Natural killer cell (primary cell): ENCODE measurements at regions not wholly inside any gene's neighbourhood (a gene's known extent, or its start where the extent isn't known, plus 50 kb on each side); places are given as distances from the start of the nearest gene placed in this dataset.

Source experiments
- ATAC-seq, 3 donors: fragments of 150-1000 bp in 2 of 3; fragments of 200-7000 bp in 1 of 3; cut with Tn5 transposase; 1 replicate in 1 of 3; 2 replicates in 2 of 3; pipeline ENCODE4 v1.10.0; 2021; ENCODE audit warnings: mild to moderate bottlenecking in 2 of 3, moderate library complexity in 2 of 3
- DNase-seq, 2 donors: peaks; one replicate each; pipeline versions ENCODE4 v3.0.0 to v3.0.0-alpha.2; 2013 to 2021; ENCODE audit warnings: mixed read lengths in 1 of 2
- H3K27ac ChIP-seq: one replicate; pipeline ENCODE4 v1.5.1; 2013; ENCODE audit warnings: mild to moderate bottlenecking, low read length
- H3K27me3 ChIP-seq: one replicate; pipeline ENCODE4 v1.6.1; 2013; ENCODE audit warnings: low read length; ENCODE audit not compliant: control insufficient read depth, insufficient read depth
- H3K36me3 ChIP-seq: one replicate; pipeline ENCODE4 v1.6.1; 2013; ENCODE audit warnings: low read length; ENCODE audit not compliant: control insufficient read depth, insufficient read depth
- H3K4me1 ChIP-seq: one replicate; pipeline ENCODE4 v1.6.1; 2013; ENCODE audit warnings: low read length; ENCODE audit not compliant: control insufficient read depth, insufficient read depth
- H3K4me3 ChIP-seq: one replicate; pipeline ENCODE4 v1.5.1; 2013; ENCODE audit warnings: low read length
- H3K9me3 ChIP-seq: one replicate; pipeline ENCODE4 v1.6.1; 2013; ENCODE audit warnings: low read length; ENCODE audit not compliant: control insufficient read depth, insufficient read depth
- H3K27ac Mint-ChIP-seq, 2 donors: one replicate each; pipeline ENCODE4 v1.8.0; 2022; ENCODE audit warnings: mild to moderate bottlenecking in 2 of 2, mixed read lengths in 2 of 2, moderate library complexity in 1 of 2
- H3K27me3 Mint-ChIP-seq, 2 donors: one replicate each; pipeline ENCODE4 v1.8.0; 2022; ENCODE audit warnings: low read depth in 2 of 2, mixed read lengths in 2 of 2
- H3K36me3 Mint-ChIP-seq: one replicate; pipeline ENCODE4 v1.8.0; 2022; ENCODE audit warnings: mixed read lengths
- H3K4me1 Mint-ChIP-seq, 2 donors: one replicate each; pipeline ENCODE4 v1.8.0; 2022; ENCODE audit warnings: mixed read lengths in 2 of 2
- H3K4me3 Mint-ChIP-seq: one replicate; pipeline ENCODE4 v1.8.0; 2022; ENCODE audit warnings: mild to moderate bottlenecking, moderate library complexity, mixed read lengths
- H3K9me3 Mint-ChIP-seq, 2 donors: one replicate each; pipeline ENCODE4 v1.8.0; 2022; ENCODE audit warnings: mixed read lengths in 2 of 2
- CTCF ChIP-seq: fragments of 200-600 bp; IDR thresholded peaks from one replicate; pipeline ENCODE4 v1.8.0; 2022; ENCODE audit warnings: antibody characterized with exemption
- WGBS: methylation state at CpG from one replicate; pipeline ENCODE4 v1.1.7; 2013; ENCODE audit warnings: missing lambda C conversion rate; ENCODE audit not compliant: insufficient coverage; 5-methylcytosine and 5-hydroxymethylcytosine counted together
- intact Hi-C: fragments of 100-400 bp; cut with micrococcal nuclease; formaldehyde crosslinking; loops from one replicate; pipeline ENCODE4 v1.14.2; 2022

DNA sequence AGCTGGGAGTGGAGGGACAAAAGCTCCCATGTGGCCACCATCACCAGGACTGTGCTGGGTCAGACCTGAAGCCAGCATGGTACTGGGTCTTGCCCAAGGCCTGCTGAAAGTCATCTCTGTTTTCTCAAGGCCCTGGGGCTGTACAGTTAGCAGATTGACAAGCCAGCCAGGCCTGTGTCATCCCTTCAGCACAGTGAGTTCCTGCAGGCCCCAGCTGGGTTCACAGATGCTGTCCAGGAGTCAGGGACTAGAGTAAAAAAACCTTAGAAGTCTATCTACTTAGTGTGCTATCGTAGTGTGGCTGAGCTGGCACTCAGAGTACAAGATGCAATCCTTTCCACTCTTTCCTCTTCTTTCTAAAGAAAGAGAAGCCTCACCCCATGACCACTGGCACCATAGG, 246.0 kb upstream of the NAALADL2 start:
- intact Hi-C loops, result no loop called here
- TF ChIP-seq CTCF, result no peak
- H3K4me1 ChIP-seq, result no peaks in the 10 kb centered on the region
- no peak overlapping the region for H3K4me3 Mint-ChIP-seq
- H3K4me3 ChIP-seq, result no peak overlapping the region
- H3K9me3 ChIP-seq, result no peaks in the 10 kb centered on the region
- H3K27ac ChIP-seq, result no peak overlapping the region
- H3K27me3 ChIP-seq, result no peaks in the 10 kb centered on the region
- no peaks in the 10 kb centered on the region for H3K27me3 Mint-ChIP-seq
- H3K36me3 Mint-ChIP-seq, result no peaks in the 10 kb centered on the region
- no peaks in the 10 kb centered on the region for H3K9me3 Mint-ChIP-seq
- H3K4me1 Mint-ChIP-seq, result no peaks in the 10 kb centered on the region
- 83% methylated on average over 1 of the region's 1 CpG for WGBS
- H3K36me3 ChIP-seq, result no peaks in the 10 kb centered on the region
- ATAC-seq (no peak), DNase-seq (no peak)
- no peak overlapping the region for H3K27ac Mint-ChIP-seq

- no peaks in the 10 kb centered on the region for H3K36me3 ChIP-seq
- no peak overlapping the region for H3K27ac ChIP-seq
- no peaks in the 10 kb centered on the region for H3K9me3 ChIP-seq
- H3K27ac Mint-ChIP-seq, result no peak overlapping the region
- no peak for TF ChIP-seq CTCF
- ATAC-seq (no peak), DNase-seq (no peak)
- 75% methylated on average over 1 of the region's 2 CpGs for WGBS
- H3K27me3 Mint-ChIP-seq, result no peaks in the 10 kb centered on the region
- H3K27me3 ChIP-seq, result no peaks in the 10 kb centered on the region
- H3K36me3 Mint-ChIP-seq, result no peaks in the 10 kb centered on the region
- peaks cover 1% of the 10 kb centered on the region in 2 donors for H3K4me1 Mint-ChIP-seq
- intact Hi-C loops, result no loop called here
- H3K4me3 Mint-ChIP-seq, result no peak overlapping the region
- no peaks in the 10 kb centered on the region for H3K4me1 ChIP-seq
- H3K4me3 ChIP-seq, result no peak overlapping the region
- H3K9me3 Mint-ChIP-seq, result no peaks in the 10 kb centered on the region
Measured at GRCh38 chr3:174614036-174614435, 245.1 kb upstream of the NAALADL2 start.

DNA sequence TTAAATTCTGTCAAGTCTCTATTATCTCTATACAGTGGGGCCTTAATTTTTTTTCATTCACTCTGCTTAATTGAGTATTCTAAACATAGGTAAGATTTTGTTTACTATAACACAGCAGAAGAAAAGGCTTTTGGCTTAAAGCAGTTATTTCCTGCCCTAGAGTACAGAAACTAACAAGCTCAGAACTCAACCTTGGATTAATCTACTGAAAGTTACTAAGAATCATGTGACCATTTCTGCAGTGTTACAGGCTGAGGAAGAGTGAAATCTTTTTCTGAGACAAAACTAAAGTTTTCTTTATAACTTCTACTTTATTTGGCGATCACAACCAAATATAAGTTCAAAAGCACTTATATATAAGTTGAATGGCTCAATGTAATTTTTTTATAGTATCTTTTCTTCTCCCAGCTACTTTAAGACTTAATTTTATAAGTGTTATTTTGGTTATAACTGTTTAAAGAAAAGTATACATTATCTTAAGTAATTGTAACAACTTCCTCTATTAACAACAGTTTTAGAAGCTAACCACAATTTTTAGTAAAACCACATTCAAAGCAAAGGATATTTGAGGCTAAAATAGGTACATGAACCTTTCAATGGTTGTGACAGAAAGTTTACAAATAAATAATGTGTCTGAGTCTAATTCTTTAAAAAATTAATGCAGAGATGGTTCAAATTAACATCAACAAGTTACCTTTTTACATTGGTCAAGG, 240.6 kb upstream of the NAALADL2 start:
- Histone ChIP-seq H3K9me3 (no peaks in the 10 kb centered on the region), H3K27ac (no peak overlapping the region), H3K36me3 (no peaks in the 10 kb centered on the region), H3K4me3 (no peak overlapping the region), H3K27me3 (no peaks in the 10 kb centered on the region), H3K4me1 (no peaks in the 10 kb centered on the region)
- Mint-ChIP-seq H3K27me3 (no peaks in the 10 kb centered on the region), H3K4me3 (no peak overlapping the region), H3K9me3 (no peaks in the 10 kb centered on the region), H3K36me3 (no peaks in the 10 kb centered on the region), H3K27ac (peak overlapping the region in 1 of 2 donors; percentile 56), H3K4me1 (peaks cover 5 to 7% of the 10 kb centered on the region in 2 donors)
- DNase-seq (no peak), ATAC-seq (peak in 1 of 3 donors; percentile 40)
- TF ChIP-seq CTCF, result no peak
- no CpG with 5 or more reads among the region's 1 CpG for WGBS
- intact Hi-C loops, result no loop called here

GRCh38 chr3:174619239-174619638, 239.9 kb upstream of the NAALADL2 start:
- Histone ChIP-seq H3K9me3 (no peaks in the 10 kb centered on the region), H3K27ac (no peak overlapping the region), H3K36me3 (no peaks in the 10 kb centered on the region), H3K4me1 (no peaks in the 10 kb centered on the region), H3K27me3 (no peaks in the 10 kb centered on the region), H3K4me3 (no peak overlapping the region)
- no peak for ATAC-seq
- TF ChIP-seq CTCF, result no peak
- DNase-seq, result no peak
- H3K27ac Mint-ChIP-seq, result peak overlapping the region in 1 of 2 donors; percentile 56
- H3K4me1 Mint-ChIP-seq, result peaks cover 5 to 7% of the 10 kb centered on the region in 2 donors
- no peaks in the 10 kb centered on the region for H3K27me3 Mint-ChIP-seq
- H3K4me3 Mint-ChIP-seq, result peak overlapping the region; percentile 37
- H3K9me3 Mint-ChIP-seq, result no peaks in the 10 kb centered on the region
- intact Hi-C loops, result no loop called here
- H3K36me3 Mint-ChIP-seq, result no peaks in the 10 kb centered on the region
